ENCODE measurements at regions not wholly inside any gene's neighbourhood (a gene's known extent, or its start where the extent isn't known, plus 50 kb on each side); places are given as distances from the start of the nearest gene placed in this dataset.
A peak's percentile ranks its signal among the peaks of the same experiment; 100 is the strongest.

GRCh38 chr2:184125867-184126266 lies 472.5 kb upstream of the ZNF804A start:
- TF ChIP-seq, protein P1, sequence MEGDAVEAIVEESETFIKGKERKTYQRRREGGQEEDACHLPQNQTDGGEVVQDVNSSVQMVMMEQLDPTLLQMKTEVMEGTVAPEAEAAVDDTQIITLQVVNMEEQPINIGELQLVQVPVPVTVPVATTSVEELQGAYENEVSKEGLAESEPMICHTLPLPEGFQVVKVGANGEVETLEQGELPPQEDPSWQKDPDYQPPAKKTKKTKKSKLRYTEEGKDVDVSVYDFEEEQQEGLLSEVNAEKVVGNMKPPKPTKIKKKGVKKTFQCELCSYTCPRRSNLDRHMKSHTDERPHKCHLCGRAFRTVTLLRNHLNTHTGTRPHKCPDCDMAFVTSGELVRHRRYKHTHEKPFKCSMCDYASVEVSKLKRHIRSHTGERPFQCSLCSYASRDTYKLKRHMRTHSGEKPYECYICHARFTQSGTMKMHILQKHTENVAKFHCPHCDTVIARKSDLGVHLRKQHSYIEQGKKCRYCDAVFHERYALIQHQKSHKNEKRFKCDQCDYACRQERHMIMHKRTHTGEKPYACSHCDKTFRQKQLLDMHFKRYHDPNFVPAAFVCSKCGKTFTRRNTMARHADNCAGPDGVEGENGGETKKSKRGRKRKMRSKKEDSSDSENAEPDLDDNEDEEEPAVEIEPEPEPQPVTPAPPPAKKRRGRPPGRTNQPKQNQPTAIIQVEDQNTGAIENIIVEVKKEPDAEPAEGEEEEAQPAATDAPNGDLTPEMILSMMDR (IDR thresholded peaks at IDR 0.05; ENCODE audit: low read length), result peak; percentile 16; the same call in 1 of the 2 replicates
- no peak for TF ChIP-seq EZH2 (IDR thresholded peaks at IDR 0.05; ENCODE audit: borderline replicate concordance, low read length)

All from OCI-LY1 (cell line).